Urothelium cell line (cell line): ENCODE measurements at regions not wholly inside any gene's neighbourhood (a gene's known extent, or its start where the extent isn't known, plus 50 kb on each side); places are given as distances from the start of the nearest gene placed in this dataset.
A peak's percentile ranks its signal among the peaks of the same experiment; 100 is the strongest.

Experiments used
- DNase-seq: peaks from one replicate; pipeline ENCODE4 v3.0.0; 2011; ENCODE audit warnings: low spot score, mixed read lengths
- FAIRE-seq: peaks from 2 replicates; lab custom pipeline; 2011; peaks lifted over from hg19 to GRCh38; lab: Jason Lieb, UNC

DNA sequence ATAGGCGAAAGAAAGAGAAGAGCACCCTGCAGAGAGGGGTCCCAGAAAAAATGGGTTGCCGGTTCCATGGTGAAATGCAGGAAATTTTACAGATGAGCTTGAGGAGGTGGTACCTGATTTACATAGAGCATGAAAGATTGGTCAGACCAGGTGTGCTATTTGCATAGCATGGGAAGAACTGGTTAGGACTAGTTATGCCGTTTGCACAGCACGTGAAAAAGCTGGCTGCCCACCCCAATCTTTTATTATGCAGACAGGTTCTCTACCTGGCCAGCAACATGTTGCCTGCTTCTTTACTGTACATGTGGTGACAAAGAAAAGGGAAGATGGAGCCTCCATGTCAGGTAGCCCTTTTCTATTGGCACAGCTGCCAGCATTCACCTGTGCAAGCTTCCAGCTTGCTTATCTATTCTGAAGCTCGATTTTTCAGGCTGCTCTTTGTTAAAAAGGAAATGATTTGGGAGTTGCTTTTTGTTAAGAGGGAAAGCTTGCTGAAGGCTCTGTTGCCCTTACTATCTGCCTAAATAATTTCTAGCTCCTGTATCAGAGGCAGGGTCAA lies 62.9 kb upstream of the ELK3 start:
- DNase-seq: no peak
- FAIRE-seq: no peak

DNA sequence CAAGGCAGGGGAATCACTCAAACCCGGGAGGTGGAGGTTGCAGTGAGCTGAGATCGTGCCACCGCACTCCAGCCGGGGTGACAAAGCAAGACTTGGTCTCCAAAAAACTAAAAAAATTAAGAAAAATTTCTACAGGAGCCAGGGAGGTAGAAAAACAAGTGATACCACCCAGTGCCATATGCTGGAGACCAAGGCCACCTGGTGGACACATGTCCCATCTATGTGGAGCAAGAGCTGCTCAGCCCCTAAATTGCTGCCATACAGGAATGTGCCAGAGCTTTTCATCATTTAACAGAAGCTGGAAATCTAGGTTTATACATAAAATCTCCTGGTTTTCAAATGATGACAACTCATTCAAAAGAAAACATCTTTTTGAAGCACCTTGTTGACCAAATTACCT lies 61.4 kb upstream of the ELK3 start:
- no peak for DNase-seq
- FAIRE-seq: no peak

DNA sequence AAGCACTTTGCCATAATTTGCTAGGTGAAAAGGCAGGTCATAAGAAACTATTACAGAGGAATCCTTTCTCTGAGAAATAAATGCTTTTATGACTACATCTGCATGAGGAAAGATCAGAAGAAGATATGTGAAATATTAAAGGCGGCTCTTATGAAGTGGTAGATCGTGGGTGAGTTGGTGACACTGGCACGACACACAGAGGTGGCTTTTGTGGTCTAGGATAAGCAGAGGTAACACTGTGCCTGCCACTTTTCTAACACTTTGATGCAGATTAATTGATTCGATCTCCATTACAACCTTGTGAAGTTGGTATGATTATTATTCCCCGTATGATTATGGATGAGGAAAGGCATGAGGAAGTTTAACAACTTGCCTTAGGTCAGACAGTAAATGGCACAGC lies 60.0 kb upstream of the ELK3 start:
- no peak for FAIRE-seq
- DNase-seq: no peak

DNA sequence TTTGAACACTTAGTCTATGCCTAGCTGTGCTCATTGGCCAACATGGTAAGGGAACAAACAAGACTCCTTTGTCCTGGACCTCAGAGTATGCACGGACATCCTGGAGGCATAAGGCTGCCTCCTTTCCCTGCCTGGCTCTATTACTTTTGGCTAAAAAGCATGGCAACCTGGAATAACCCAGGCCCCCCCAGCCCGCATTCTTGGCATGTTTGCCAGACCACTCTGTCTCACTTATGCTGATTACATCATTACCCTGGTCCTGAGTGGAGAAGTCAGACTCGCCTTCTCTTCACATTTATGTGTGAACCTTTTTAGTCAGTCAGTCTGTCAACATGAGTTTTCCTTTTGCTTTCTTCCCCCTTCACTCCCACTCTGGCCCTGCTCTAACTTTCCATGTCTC lies 58.0 kb upstream of the ELK3 start:
- DNase-seq (peak; percentile 70), FAIRE-seq (no peak)

DNA sequence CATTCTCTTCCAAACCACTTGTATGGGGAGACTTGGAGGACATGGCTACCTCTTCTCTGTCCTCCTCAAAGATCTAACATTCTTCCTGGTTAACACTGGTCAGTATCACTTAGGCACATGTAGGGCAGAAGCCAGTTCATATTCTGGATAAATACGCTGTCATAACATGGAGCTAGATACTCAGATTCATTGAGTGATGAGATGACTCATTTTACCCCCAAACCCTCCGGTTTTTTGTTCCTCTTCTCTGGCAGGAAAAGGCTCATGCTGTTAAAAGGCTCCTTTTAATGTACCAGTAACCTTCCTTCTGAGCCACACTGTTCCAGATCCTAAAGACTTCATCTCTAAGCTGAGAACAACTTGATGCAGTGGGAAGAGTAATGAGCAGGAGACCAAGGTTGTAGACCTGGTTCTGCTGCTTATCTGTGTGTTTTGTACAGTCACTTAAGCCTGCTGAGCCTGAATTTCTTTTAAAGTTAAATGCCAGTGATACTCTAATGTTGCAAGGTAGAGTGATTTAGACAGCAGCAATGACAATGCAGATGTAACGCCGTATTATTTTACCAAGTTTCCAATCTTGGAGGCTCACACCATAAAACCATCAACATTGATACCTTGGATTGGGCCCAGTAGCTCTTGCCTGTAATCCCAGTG lies 57.3 kb upstream of the ELK3 start:
- FAIRE-seq (no peak), DNase-seq (peak; percentile 10)

DNA sequence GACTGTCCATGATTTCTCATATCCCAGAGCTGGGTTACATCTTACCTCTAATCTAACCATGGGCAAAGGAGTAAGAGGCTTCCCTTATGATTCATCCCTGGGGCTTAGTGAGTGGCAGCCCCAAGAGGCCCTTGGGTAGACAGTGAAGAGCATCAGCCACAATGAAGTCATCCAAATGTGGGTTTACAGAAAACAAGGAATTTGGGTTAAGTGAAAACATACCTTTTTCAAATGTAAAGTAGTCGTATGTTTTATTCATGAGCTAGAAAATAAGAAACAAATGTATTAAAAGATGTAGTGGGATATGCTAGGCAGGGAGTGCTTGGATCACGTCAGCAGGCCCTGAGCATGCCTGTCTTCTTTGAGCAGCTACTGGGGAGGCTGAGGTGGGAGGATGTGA lies 54.0 kb upstream of the ELK3 start:
- FAIRE-seq (no peak), DNase-seq (peak; percentile 42)

DNA sequence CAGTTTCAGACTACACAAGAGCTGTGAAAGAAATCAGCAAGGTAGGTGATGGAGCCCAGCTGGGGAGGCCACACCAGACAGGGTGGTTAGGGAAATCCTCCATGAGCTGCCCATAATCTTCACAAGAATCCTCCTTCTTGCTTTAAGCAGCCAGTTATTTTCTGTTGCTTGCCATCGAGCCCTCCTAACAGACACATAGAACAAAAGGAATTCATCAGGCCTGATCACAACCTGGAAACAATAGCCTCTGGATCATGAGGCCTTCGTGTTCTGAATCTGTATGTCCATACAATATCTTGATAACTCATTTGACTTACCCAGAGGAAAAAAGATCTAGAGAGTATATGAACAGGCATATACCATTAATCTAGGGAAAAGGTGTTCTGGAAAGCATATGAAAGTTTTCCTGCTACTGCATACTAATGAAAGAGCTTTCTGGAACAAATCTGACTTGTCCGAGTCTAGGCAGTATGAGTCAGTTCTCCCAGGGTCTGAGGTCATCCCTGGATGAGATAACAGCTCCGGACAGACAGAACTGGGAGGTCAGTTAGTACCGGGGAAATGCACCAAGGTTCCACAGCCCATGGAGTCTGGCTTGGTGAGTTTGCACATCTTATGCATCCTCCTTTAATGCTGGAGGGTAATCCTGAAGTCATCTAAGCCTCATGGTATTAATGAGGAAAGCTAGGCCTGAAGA lies 52.8 kb upstream of the ELK3 start:
- no peak for FAIRE-seq

DNA sequence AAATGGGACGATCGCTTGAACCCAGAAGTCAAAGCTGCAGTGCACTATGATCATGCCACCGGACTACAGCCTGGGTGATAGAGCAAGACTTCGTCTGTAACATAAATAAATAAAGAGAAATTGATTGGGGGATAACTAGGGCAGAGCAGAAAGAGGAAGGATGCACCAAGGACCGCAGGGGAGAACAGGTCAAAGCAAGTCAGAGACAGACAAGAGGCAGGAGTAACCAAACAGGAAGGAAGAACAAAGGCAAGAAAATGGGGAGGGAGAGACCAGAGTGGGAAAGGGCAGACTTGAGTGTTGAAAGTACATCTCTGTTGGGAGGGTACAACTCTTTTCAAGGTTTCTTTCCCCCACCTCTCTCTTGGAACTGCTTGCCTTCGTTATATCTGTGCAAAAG lies 50.8 kb upstream of the ELK3 start:
- no peak for FAIRE-seq
- DNase-seq: no peak

More for the DNA sequence above, 52.8 kb upstream of the ELK3 start:
- DNase-seq: no peak

DNA sequence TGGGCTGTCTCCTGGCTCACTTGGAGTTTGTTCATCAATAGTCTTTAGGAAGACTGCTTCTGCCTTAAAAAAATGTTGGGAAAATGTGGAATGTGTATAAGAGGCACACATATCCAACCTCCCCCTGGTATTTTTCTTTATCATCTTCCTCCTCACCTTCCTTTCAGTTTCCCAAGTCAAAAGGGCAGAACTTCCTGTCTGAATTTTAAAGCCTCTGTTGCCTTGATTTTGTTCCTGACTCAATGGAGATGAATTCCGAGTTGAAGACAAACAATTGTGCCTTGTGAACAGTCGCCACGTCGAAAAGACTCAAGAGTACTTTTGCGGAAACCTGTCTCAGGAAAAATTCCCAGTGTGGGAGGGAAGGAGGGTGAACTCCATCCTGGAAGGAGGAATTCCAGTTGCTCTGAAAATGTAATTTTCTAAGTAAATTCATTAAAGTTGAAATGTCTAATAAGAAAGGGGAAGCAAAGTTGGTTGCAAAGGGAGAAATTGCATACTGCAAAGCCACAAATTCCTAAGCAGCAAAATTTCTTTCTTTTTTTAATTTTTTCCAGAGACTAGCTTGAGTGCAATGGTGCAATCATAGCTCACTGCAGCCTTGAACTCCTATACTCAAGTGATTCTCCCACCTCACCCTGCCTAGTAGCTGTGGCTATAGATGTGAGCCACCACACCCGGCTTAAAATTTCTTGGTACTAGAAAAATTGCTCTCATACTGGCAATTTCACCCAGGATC lies 50.2 kb upstream of the ELK3 start:
- DNase-seq: no peak
- FAIRE-seq: no peak
